Upper lobe of left lung (tissue), 4 donors: ENCODE measurements at regions not wholly inside any gene's neighbourhood (a gene's known extent, or its start where the extent isn't known, plus 50 kb on each side); places are given as distances from the start of the nearest gene placed in this dataset.

Experiments
- CTCF ChIP-seq, 6 experiments: fragments of 450-650 bp in 4 of 6; fragments of 200-600 bp in 2 of 6; sonication (generic) in 2 of 6; IDR thresholded peaks; one replicate each; pipeline ENCODE4 v1.5.1; 2016 to 2019; ENCODE audit warnings: antibody characterized with exemption in 6 of 6
- EP300 ChIP-seq, 4 donors: sonication (generic); formaldehyde crosslinking; IDR thresholded peaks; one replicate each; pipeline ENCODE4 v1.5.1; 2017; ENCODE audit warnings: antibody characterized with exemption in 4 of 4, control low read depth in 2 of 4
- POLR2A ChIP-seq, 4 donors: fragments of 450-650 bp; IDR thresholded peaks; one replicate each; pipeline ENCODE4 v1.5.1; 2016 to 2017; ENCODE audit warnings: antibody characterized with exemption in 4 of 4, mild to moderate bottlenecking in 2 of 4

GRCh38 chr11:127238321-127238720 is 237.8 kb upstream of the KIRREL3 start:
- no peak for TF ChIP-seq CTCF (IDR thresholded peaks at IDR 0.05)
- TF ChIP-seq EP300 (IDR thresholded peaks at IDR 0.05): no peak
- TF ChIP-seq POLR2A (IDR thresholded peaks at IDR 0.05): no peak
